IMR-90 (cell line): ENCODE measurements at regions not wholly inside any gene's neighbourhood (a gene's known extent, or its start where the extent isn't known, plus 50 kb on each side); places are given as distances from the start of the nearest gene placed in this dataset.

Experiments
- ATAC-seq: fragments of 200-7000 bp; cut with Tn5 transposase; 2 replicates; pipeline ENCODE4 v1.9.1; 2020; ENCODE audit warnings: low read depth, mild to moderate bottlenecking, moderate library complexity
- BruUV-seq: library from RNA; stranded (reverse); fragments of 400-500 nt; replicated peaks from 2 replicates; lab custom pipeline; 2021; lab: Mats Ljungman, UMichigan
- CTCF ChIA-PET: fragments of 300-600 bp; formaldehyde crosslinking; extraction: SDS; loops from one replicate; lab custom pipeline; 2021; ENCODE audit warnings: antibody characterized with exemption; lab: Yijun Ruan, JAX
- POLR2A ChIA-PET: fragments of 300-600 bp; sonication (Branson Sonifier 250); formaldehyde crosslinking; loops from one replicate; lab custom pipeline; 2022; ENCODE audit warnings: antibody characterized with exemption; ENCODE audit not compliant: unreplicated experiment; lab: Charles Lee
- DNase-seq: peaks from one replicate; pipeline ENCODE4 v3.0.0; 2013
- H2AFZ ChIP-seq: replicated peaks from 2 replicates; pipeline ENCODE3; 2013; ENCODE audit warnings: low read length, mild to moderate bottlenecking; ENCODE audit not compliant: poor library complexity
- H2AK5ac ChIP-seq: 2 replicates; pipeline ENCODE4 v1.6.1; 2013; ENCODE audit warnings: low read depth, low read length, inconsistent platforms
- H2AK9ac ChIP-seq: replicated peaks from 2 replicates; pipeline ENCODE3; 2013; ENCODE audit warnings: mild to moderate bottlenecking, low read depth, low read length, moderate library complexity; ENCODE audit not compliant: poor library complexity
- H2BK120ac ChIP-seq: 2 replicates; pipeline ENCODE4 v1.6.1; 2013; ENCODE audit warnings: low read depth, low read length, inconsistent platforms
- H2BK15ac ChIP-seq: 3 replicates; pipeline ENCODE4 v1.6.1; 2013; ENCODE audit warnings: low read depth, low read length, inconsistent platforms
- H2BK20ac ChIP-seq: 2 replicates; pipeline ENCODE4 v1.6.1; 2013; ENCODE audit warnings: low read depth, mild to moderate bottlenecking, inconsistent platforms, low read length, moderate library complexity
- H2BK5ac ChIP-seq: 2 replicates; pipeline ENCODE4 v1.6.1; 2013; ENCODE audit warnings: mild to moderate bottlenecking, low read depth, low read length, inconsistent platforms; ENCODE audit not compliant: poor library complexity, severe bottlenecking
- H3K14ac ChIP-seq: replicated peaks from 2 replicates; pipeline ENCODE4 v1.6.1; 2013; ENCODE audit warnings: low read depth, low read length, inconsistent platforms
- H3K18ac ChIP-seq: 2 replicates; pipeline ENCODE4 v1.6.1; 2013; ENCODE audit warnings: low read depth, low read length, control low read depth
- H3K23ac ChIP-seq: 2 replicates; pipeline ENCODE4 v1.6.1; 2013; ENCODE audit warnings: low read depth, low read length, inconsistent platforms
- H3K27ac ChIP-seq: 2 replicates; pipeline ENCODE4 v1.5.1; 2013; ENCODE audit warnings: mild to moderate bottlenecking, control low read depth, low read length; ENCODE audit not compliant: insufficient read depth
- H3K27me3 ChIP-seq: 2 replicates; pipeline ENCODE4 v1.6.1; 2013; ENCODE audit warnings: low read length; ENCODE audit not compliant: control insufficient read depth, insufficient read depth
- H3K36me3 ChIP-seq: 2 replicates; pipeline ENCODE4 v1.6.1; 2013; ENCODE audit warnings: low read length, mixed read lengths; ENCODE audit not compliant: control insufficient read depth, insufficient read depth
- H3K4ac ChIP-seq: 2 replicates; pipeline ENCODE4 v1.6.1; 2013; ENCODE audit warnings: low read depth, low read length, inconsistent platforms
- H3K4me1 ChIP-seq: 2 replicates; pipeline ENCODE4 v1.6.1; 2013; ENCODE audit warnings: low read length, mixed read lengths; ENCODE audit not compliant: control insufficient read depth, insufficient read depth
- H3K4me2 ChIP-seq: 2 replicates; pipeline ENCODE4 v1.6.1; 2013; ENCODE audit warnings: low read depth, mild to moderate bottlenecking, control low read depth, low read length, moderate library complexity
- H3K4me3 ChIP-seq: 2 replicates; pipeline ENCODE4 v1.5.1; 2013; ENCODE audit warnings: low read depth, mild to moderate bottlenecking, control low read depth, low read length, moderate library complexity; ENCODE audit not compliant: insufficient read depth
- H3K56ac ChIP-seq: 2 replicates; pipeline ENCODE4 v1.6.1; 2013; ENCODE audit warnings: low read length, inconsistent platforms; ENCODE audit not compliant: insufficient read depth; ENCODE audit errors: extremely low read depth
- H3K79me1 ChIP-seq, 2 experiments: 2 replicates each; pipeline ENCODE4 v1.6.1; 2013; ENCODE audit warnings: low read length in 2 of 2, inconsistent platforms in 1 of 2, low read depth in 1 of 2
- H3K9ac ChIP-seq: 2 replicates; pipeline ENCODE4 v1.6.1; 2013; ENCODE audit warnings: low read depth, low read length, control low read depth
- H3K9me1 ChIP-seq: 2 replicates; pipeline ENCODE4 v1.6.1; 2013; ENCODE audit warnings: low read length, inconsistent platforms; ENCODE audit not compliant: insufficient read depth
- H3K9me3 ChIP-seq: 2 replicates; pipeline ENCODE4 v1.6.1; 2013; ENCODE audit warnings: low read length; ENCODE audit not compliant: control insufficient read depth, insufficient read depth
- H4K20me1 ChIP-seq: 2 replicates; pipeline ENCODE4 v1.6.1; 2013; ENCODE audit warnings: low read length, inconsistent platforms; ENCODE audit not compliant: insufficient read depth
- H4K5ac ChIP-seq: 2 replicates; pipeline ENCODE4 v1.6.1; 2013; ENCODE audit warnings: mild to moderate bottlenecking, low read depth, low read length, control low read depth
- H4K8ac ChIP-seq, 2 experiments: 2 replicates each; pipeline ENCODE4 v1.6.1; 2013; ENCODE audit warnings: low read depth in 2 of 2, low read length in 2 of 2, control low read depth in 1 of 2, inconsistent platforms in 1 of 2
- H4K91ac ChIP-seq: 2 replicates; pipeline ENCODE4 v1.6.1; 2013; ENCODE audit warnings: low read depth, low read length, inconsistent platforms; ENCODE audit not compliant: insufficient read depth
- CHD1 ChIP-seq: IDR thresholded peaks from 2 replicates; pipeline ENCODE4 v1.6.1; 2012; ENCODE audit warnings: low read depth, low read length, improper control_type of control experiment
- FOS ChIP-seq: fragments of 150-350 bp; IDR thresholded peaks from 2 replicates; pipeline ENCODE4 v1.6.1; 2016; ENCODE audit warnings: low read depth, low read length
- MAZ ChIP-seq: IDR thresholded peaks from 2 replicates; pipeline ENCODE4 v1.6.1; 2012; ENCODE audit warnings: low read depth, mild to moderate bottlenecking, low read length, improper control_type of control experiment, moderate library complexity, borderline replicate concordance
- NFE2L2 ChIP-seq: fragments of 150-350 bp; IDR thresholded peaks from 2 replicates; pipeline ENCODE4 v1.6.1; 2016; ENCODE audit warnings: low read depth, mild to moderate bottlenecking, low read length
- POLR2A ChIP-seq: IDR thresholded peaks from 2 replicates; pipeline ENCODE4 v1.6.1; 2012; ENCODE audit warnings: mild to moderate bottlenecking, low read depth, low read length
- RAD21 ChIP-seq: IDR thresholded peaks from 2 replicates; pipeline ENCODE4 v1.6.1; 2012; ENCODE audit warnings: low read length, improper control_type of control experiment
- RCOR1 ChIP-seq: IDR thresholded peaks from 2 replicates; pipeline ENCODE4 v1.6.1; 2012; ENCODE audit warnings: mild to moderate bottlenecking, low read length, improper control_type of control experiment; ENCODE audit not compliant: insufficient replicate concordance
- RFX5 ChIP-seq: IDR thresholded peaks from 2 replicates; pipeline ENCODE4 v1.8.0; 2012; ENCODE audit warnings: low read depth, mild to moderate bottlenecking, low read length, moderate library complexity
- SMC3 ChIP-seq: fragments of 150-350 bp; IDR thresholded peaks from 2 replicates; pipeline ENCODE4 v1.6.1; 2016; ENCODE audit warnings: low read depth, mild to moderate bottlenecking, antibody characterized with exemption, low read length, moderate library complexity
- WGBS, 2 experiments: methylation state at CpG; one replicate each; pipeline versions ENCODE4 v1.1.5 to v1.1.7; 2013; ENCODE audit warnings: missing lambda C conversion rate in 2 of 2; ENCODE audit not compliant: insufficient read length in 1 of 2; ENCODE audit errors: extremely low coverage in 2 of 2; 5-methylcytosine and 5-hydroxymethylcytosine counted together
- dilution Hi-C: fragments of 300-500 bp; cut with HindIII; formaldehyde crosslinking; loops from one replicate; pipeline ENCODE4 v1.14.3; 2018; ENCODE audit warnings: low sequenced_read_pairs; ENCODE audit not compliant: unreplicated experiment
- in situ Hi-C: fragments of 300-500 bp; cut with MboI; formaldehyde crosslinking; loops from 3 replicates; pipeline ENCODE4 v1.14.3; 2019; ENCODE audit warnings: low sequenced_read_pairs, inconsistent platforms, mixed read lengths
- intact Hi-C: fragments of 100-400 bp; cut with micrococcal nuclease; formaldehyde crosslinking; loops from 2 replicates; pipeline ENCODE4 v1.10.0; 2022
- TF ChIP-seq, protein P1 (sequence below): fragments of 150-350 bp; IDR thresholded peaks from 2 replicates; pipeline ENCODE4 v1.6.1; 2016; ENCODE audit warnings: low read depth, mild to moderate bottlenecking, low read length, moderate library complexity, borderline replicate concordance
- TF ChIP-seq, protein P2 (sequence below): conservative IDR thresholded peaks from 2 replicates; pipeline ENCODE4 v1.5.1; 2012; ENCODE audit warnings: mild to moderate bottlenecking, low read depth, low read length, improper control_type of control experiment

DNA sequence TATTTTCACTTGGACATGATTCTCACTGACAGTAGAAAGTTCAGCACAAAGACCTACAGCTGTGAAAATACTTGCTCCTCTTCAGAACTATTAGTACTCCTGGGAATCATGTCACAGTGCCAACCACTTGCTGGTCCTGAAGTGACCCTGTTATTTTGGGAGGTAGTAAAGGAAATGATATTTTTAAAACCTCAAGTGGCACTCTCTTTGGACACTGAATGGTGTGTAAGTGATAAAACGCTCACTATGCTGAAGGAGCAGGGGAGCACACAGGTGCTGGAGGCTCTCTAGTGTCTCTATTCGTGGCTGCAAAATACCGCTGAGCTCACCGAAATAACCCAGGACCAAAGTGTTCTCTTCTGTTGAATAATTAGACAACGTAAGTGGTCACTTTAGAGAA lies 76.9 kb upstream of the SPATA31D4 start:
- Histone ChIP-seq H2AK9ac (no peak overlapping the region), H3K79me1 (no peaks in the 10 kb centered on the region), H3K9me1 (no peaks in the 10 kb centered on the region; the same call in 1 of the 2 replicates), H2AK5ac (no peak overlapping the region), H4K5ac (no peak overlapping the region), H3K4ac (no peak overlapping the region), H3K4me2 (no peak overlapping the region), H2BK15ac (no peak overlapping the region), H3K14ac (no peak overlapping the region), H3K23ac (no peak overlapping the region), H3K36me3 (no peaks in the 10 kb centered on the region), H3K18ac (no peak overlapping the region), H2BK120ac (no peak overlapping the region), H3K4me3 (no peak overlapping the region), H2AFZ (no peak overlapping the region), H4K20me1 (no peaks in the 10 kb centered on the region), H3K27ac (no peak overlapping the region), H2BK20ac (no peak overlapping the region), H3K56ac (no peak overlapping the region), H2BK5ac (no peak overlapping the region), H3K9me3 (no peaks in the 10 kb centered on the region), H3K4me1 (peaks cover 1% of the 10 kb centered on the region; the same call in 1 of the 2 replicates), H4K91ac (no peak overlapping the region), H4K8ac (no peak overlapping the region), H3K9ac (no peak overlapping the region), H3K27me3 (no peaks in the 10 kb centered on the region)
- in situ Hi-C loops (no loop called here), intact Hi-C loops (no loop called here), dilution Hi-C loops (no loop called here)
- ChIA-PET CTCF (no interaction called here), POLR2A (interaction anchor here (0.8 kb wide), 1 partner anchor 95 kb away, joined by 6 read pairs; no protein-coding TSS in a partner anchor)
- ATAC-seq (no peak), DNase-seq (no peak)
- no TSS peak for BruUV-seq
- TF ChIP-seq RFX5 (no peak), RCOR1 (no peak), CHD1 (no peak), RAD21 (no peak), SMC3 (no peak), NFE2L2 (no peak), MAZ (no peak), POLR2A (no peak), FOS (no peak)
- TF ChIP-seq, protein P1, sequence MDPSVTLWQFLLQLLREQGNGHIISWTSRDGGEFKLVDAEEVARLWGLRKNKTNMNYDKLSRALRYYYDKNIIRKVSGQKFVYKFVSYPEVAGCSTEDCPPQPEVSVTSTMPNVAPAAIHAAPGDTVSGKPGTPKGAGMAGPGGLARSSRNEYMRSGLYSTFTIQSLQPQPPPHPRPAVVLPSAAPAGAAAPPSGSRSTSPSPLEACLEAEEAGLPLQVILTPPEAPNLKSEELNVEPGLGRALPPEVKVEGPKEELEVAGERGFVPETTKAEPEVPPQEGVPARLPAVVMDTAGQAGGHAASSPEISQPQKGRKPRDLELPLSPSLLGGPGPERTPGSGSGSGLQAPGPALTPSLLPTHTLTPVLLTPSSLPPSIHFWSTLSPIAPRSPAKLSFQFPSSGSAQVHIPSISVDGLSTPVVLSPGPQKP, result no peak
- TF ChIP-seq, protein P2, sequence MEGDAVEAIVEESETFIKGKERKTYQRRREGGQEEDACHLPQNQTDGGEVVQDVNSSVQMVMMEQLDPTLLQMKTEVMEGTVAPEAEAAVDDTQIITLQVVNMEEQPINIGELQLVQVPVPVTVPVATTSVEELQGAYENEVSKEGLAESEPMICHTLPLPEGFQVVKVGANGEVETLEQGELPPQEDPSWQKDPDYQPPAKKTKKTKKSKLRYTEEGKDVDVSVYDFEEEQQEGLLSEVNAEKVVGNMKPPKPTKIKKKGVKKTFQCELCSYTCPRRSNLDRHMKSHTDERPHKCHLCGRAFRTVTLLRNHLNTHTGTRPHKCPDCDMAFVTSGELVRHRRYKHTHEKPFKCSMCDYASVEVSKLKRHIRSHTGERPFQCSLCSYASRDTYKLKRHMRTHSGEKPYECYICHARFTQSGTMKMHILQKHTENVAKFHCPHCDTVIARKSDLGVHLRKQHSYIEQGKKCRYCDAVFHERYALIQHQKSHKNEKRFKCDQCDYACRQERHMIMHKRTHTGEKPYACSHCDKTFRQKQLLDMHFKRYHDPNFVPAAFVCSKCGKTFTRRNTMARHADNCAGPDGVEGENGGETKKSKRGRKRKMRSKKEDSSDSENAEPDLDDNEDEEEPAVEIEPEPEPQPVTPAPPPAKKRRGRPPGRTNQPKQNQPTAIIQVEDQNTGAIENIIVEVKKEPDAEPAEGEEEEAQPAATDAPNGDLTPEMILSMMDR, result no peak
- WGBS, 2 experiments, result 100% methylated on average over 1 of the region's 5 CpGs; no CpG with 5 or more reads in 1 of the 2 experiments
